ENCODE measurements at regions not wholly inside any gene's neighbourhood (a gene's known extent, or its start where the extent isn't known, plus 50 kb on each side); places are given as distances from the start of the nearest gene placed in this dataset.

DNA sequence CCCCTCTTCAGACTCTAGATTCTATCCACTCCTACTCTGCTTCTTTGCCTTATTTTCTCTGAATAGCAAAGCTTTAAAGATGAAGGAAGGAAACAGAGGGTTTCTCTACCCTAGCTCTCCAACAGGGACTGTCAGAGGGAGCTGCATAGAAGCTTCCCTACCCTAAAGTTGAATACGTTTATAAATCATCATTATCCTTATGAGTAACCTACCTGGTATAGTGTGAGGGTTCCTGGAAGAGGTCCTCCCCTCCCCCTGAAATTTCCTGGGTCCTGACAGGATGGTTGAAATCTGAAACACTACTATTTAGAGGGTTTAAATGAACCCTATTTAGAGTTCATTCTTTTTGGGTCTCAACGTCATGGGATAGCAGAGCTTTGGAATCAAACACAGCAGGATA, 187.0 kb upstream of the RBPJ start:
- TF ChIP-seq, protein P1, sequence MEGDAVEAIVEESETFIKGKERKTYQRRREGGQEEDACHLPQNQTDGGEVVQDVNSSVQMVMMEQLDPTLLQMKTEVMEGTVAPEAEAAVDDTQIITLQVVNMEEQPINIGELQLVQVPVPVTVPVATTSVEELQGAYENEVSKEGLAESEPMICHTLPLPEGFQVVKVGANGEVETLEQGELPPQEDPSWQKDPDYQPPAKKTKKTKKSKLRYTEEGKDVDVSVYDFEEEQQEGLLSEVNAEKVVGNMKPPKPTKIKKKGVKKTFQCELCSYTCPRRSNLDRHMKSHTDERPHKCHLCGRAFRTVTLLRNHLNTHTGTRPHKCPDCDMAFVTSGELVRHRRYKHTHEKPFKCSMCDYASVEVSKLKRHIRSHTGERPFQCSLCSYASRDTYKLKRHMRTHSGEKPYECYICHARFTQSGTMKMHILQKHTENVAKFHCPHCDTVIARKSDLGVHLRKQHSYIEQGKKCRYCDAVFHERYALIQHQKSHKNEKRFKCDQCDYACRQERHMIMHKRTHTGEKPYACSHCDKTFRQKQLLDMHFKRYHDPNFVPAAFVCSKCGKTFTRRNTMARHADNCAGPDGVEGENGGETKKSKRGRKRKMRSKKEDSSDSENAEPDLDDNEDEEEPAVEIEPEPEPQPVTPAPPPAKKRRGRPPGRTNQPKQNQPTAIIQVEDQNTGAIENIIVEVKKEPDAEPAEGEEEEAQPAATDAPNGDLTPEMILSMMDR (IDR thresholded peaks at IDR 0.05), result no peak
- no peak for TF ChIP-seq POLR2A (IDR thresholded peaks at IDR 0.05)

Measured in tibial nerve (tissue), 3 donors.